ENCODE measurements at regions not wholly inside any gene's neighbourhood (a gene's known extent, or its start where the extent isn't known, plus 50 kb on each side); places are given as distances from the start of the nearest gene placed in this dataset.

GRCh38 chr18:51890762-51891161, 449.2 kb upstream of the DCC start:
- TF ChIP-seq CTCF (IDR thresholded peaks at IDR 0.05), result no peak
- no peak for TF ChIP-seq EP300 (IDR thresholded peaks at IDR 0.05)

All from ovary (tissue), 3 donors.